LNCAP (cell line): ENCODE measurements at regions not wholly inside any gene's neighbourhood (a gene's known extent, or its start where the extent isn't known, plus 50 kb on each side); places are given as distances from the start of the nearest gene placed in this dataset.

Experiments
- TF ChIP-seq, protein P1 (sequence below): fragments of 450-650 bp; IDR thresholded peaks from 2 replicates; pipeline ENCODE4 v1.5.1; 2017; ENCODE audit warnings: mild to moderate bottlenecking

DNA sequence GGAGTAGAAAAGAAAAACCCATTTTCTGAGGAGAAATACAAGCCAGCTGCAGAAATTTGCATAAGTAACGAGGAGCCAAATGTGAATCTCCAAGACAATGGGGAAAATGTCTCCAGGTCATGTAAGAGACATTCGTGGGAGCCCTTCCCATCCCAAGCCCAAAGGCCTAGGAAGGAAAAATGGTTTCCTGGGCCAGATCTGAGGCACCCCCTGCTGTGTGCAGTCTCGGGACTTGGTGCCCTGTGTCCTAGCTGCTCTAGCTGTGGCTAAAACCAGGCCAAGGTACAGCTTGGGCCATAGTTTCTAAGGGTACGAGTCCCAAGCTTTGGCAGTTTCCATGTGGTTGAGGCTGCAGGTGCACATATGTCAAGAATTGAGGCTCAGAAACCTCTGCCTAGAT is 444.9 kb downstream of the PCDH20 start:
- TF ChIP-seq, protein P1, sequence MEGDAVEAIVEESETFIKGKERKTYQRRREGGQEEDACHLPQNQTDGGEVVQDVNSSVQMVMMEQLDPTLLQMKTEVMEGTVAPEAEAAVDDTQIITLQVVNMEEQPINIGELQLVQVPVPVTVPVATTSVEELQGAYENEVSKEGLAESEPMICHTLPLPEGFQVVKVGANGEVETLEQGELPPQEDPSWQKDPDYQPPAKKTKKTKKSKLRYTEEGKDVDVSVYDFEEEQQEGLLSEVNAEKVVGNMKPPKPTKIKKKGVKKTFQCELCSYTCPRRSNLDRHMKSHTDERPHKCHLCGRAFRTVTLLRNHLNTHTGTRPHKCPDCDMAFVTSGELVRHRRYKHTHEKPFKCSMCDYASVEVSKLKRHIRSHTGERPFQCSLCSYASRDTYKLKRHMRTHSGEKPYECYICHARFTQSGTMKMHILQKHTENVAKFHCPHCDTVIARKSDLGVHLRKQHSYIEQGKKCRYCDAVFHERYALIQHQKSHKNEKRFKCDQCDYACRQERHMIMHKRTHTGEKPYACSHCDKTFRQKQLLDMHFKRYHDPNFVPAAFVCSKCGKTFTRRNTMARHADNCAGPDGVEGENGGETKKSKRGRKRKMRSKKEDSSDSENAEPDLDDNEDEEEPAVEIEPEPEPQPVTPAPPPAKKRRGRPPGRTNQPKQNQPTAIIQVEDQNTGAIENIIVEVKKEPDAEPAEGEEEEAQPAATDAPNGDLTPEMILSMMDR = no peak

DNA sequence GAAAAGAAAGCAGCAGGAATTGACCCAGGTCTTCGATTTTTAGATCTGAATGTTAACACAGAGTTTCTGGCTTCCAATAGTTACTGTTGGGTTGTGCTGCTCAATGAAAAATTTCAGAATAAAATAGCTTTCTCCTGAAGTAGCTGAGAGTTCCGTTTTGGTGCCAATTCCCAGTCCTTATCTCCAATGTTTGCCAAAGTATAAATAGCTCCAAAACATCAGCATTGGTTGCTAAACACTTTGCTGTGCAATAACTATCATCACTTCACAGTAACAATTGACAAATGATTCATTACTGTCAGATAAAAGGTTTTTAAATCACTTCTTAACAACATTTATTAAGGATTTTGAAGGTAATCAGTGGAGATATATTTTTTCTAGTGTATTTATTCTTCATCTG is 446.0 kb downstream of the PCDH20 start:
- TF ChIP-seq, protein P1 = no peak

GRCh38 chr13:60959427-60959826 is 456.2 kb downstream of the PCDH20 start:
- TF ChIP-seq, protein P1 = no peak

- TF ChIP-seq, protein P1 = no peak
Observed at GRCh38 chr13:60957816-60958215, 457.8 kb downstream of the PCDH20 start.

GRCh38 chr13:60945396-60945795 is 470.3 kb downstream of the PCDH20 start:
- TF ChIP-seq, protein P1 = no peak

GRCh38 chr13:60944863-60945262 is 470.8 kb downstream of the PCDH20 start:
- TF ChIP-seq, protein P1 = no peak

- TF ChIP-seq, protein P1 = no peak
Observed at GRCh38 chr13:60944016-60944415, 471.6 kb downstream of the PCDH20 start.

- TF ChIP-seq, protein P1 = no peak
Observed at GRCh38 chr13:60936281-60936680, 479.4 kb downstream of the PCDH20 start.
